Liver (tissue), 8 donors: ENCODE measurements at regions not wholly inside any gene's neighbourhood (a gene's known extent, or its start where the extent isn't known, plus 50 kb on each side); places are given as distances from the start of the nearest gene placed in this dataset.

Experiments
- DNase-seq: peaks from one replicate; pipeline ENCODE4 v3.0.0-alpha.2; 2017; ENCODE audit warnings: low spot score
- H3K27ac ChIP-seq, 2 donors: one replicate each; pipeline ENCODE4 v1.7.0; 2013; ENCODE audit warnings: inconsistent platforms in 2 of 2, low read length in 2 of 2, control low read depth in 1 of 2, low read depth in 1 of 2, mild to moderate bottlenecking in 1 of 2
- H3K27me3 ChIP-seq, 4 donors: one replicate each; pipeline versions ENCODE4 v1.6.1 to v1.7.0; 2013; ENCODE audit warnings: low read length in 3 of 4, inconsistent platforms in 1 of 4, mild to moderate bottlenecking in 1 of 4, moderate library complexity in 1 of 4; ENCODE audit not compliant: control insufficient read depth in 4 of 4, insufficient read depth in 4 of 4
- H3K36me3 ChIP-seq, 4 donors: one replicate each; pipeline versions ENCODE4 v1.6.1 to v1.7.0; 2013; ENCODE audit warnings: low read length in 3 of 4, mild to moderate bottlenecking in 3 of 4, low read depth in 1 of 4, moderate library complexity in 1 of 4; ENCODE audit not compliant: control insufficient read depth in 4 of 4, insufficient read depth in 3 of 4
- H3K4me1 ChIP-seq, 4 donors: one replicate each; pipeline versions ENCODE4 v1.6.1 to v1.7.0; 2013; ENCODE audit warnings: low read length in 3 of 4, mild to moderate bottlenecking in 3 of 4, moderate library complexity in 1 of 4; ENCODE audit not compliant: control insufficient read depth in 4 of 4, insufficient read depth in 4 of 4
- H3K4me3 ChIP-seq, 3 donors: one replicate each; pipeline versions ENCODE4 v1.6.1 to v1.7.0; 2013; ENCODE audit warnings: low read length in 3 of 3, control low read depth in 1 of 3, low read depth in 1 of 3, mild to moderate bottlenecking in 1 of 3
- H3K9ac ChIP-seq, 2 donors: one replicate each; pipeline ENCODE4 v1.7.0; 2013; ENCODE audit warnings: low read length in 2 of 2, mild to moderate bottlenecking in 2 of 2, moderate library complexity in 2 of 2, control low read depth in 1 of 2, low read depth in 1 of 2
- H3K9me3 ChIP-seq, 4 donors: one replicate each; pipeline versions ENCODE4 v1.6.1 to v1.7.0; 2013; ENCODE audit warnings: low read length in 3 of 4; ENCODE audit not compliant: control insufficient read depth in 4 of 4
- EGR1 ChIP-seq, 2 donors: IDR thresholded peaks; 2 replicates each; pipeline ENCODE4 v1.6.1; 2016 to 2018; ENCODE audit warnings: antibody characterized with exemption in 2 of 2, low read depth in 2 of 2
- FOXA1 ChIP-seq: IDR thresholded peaks from 2 replicates; pipeline ENCODE4 v1.6.1; 2016; ENCODE audit warnings: antibody characterized with exemption
- FOXA2 ChIP-seq: IDR thresholded peaks from 2 replicates; pipeline ENCODE4 v1.6.1; 2016; ENCODE audit warnings: antibody characterized with exemption
- GABPA ChIP-seq, 2 donors: IDR thresholded peaks in 1 of 2; conservative IDR thresholded peaks in 1 of 2; 2 replicates each; pipeline ENCODE4 v1.6.1; 2016; ENCODE audit warnings: antibody characterized with exemption in 2 of 2, mild to moderate bottlenecking in 1 of 2, moderate library complexity in 1 of 2
- HNF4A ChIP-seq, 2 donors: conservative IDR thresholded peaks; 2 replicates each; pipeline ENCODE4 v1.6.1; 2016; ENCODE audit warnings: antibody characterized with exemption in 2 of 2, mild to moderate bottlenecking in 2 of 2
- HNF4G ChIP-seq: IDR thresholded peaks from 2 replicates; pipeline ENCODE4 v1.6.1; 2016; ENCODE audit warnings: antibody characterized with exemption
- JUND ChIP-seq, 2 donors: IDR thresholded peaks; 2 replicates each; pipeline ENCODE4 v1.6.1; 2016; ENCODE audit warnings: antibody characterized with exemption in 2 of 2
- NR2F2 ChIP-seq: IDR thresholded peaks from 2 replicates; pipeline ENCODE4 v1.6.1; 2016; ENCODE audit warnings: antibody characterized with exemption
- RAD21 ChIP-seq, 2 donors: IDR thresholded peaks; 2 replicates each; pipeline ENCODE4 v1.6.1; 2016; ENCODE audit warnings: antibody characterized with exemption in 2 of 2, mild to moderate bottlenecking in 2 of 2
- RXRA ChIP-seq, 2 donors: IDR thresholded peaks; 2 replicates each; pipeline ENCODE4 v1.6.1; 2017 to 2018; ENCODE audit warnings: antibody characterized with exemption in 2 of 2, mild to moderate bottlenecking in 1 of 2
- SP1 ChIP-seq: IDR thresholded peaks from 2 replicates; pipeline ENCODE4 v1.6.1; 2018; ENCODE audit warnings: antibody characterized with exemption, mild to moderate bottlenecking
- TAF1 ChIP-seq: conservative IDR thresholded peaks from 2 replicates; pipeline ENCODE4 v1.6.1; 2016; ENCODE audit warnings: antibody characterized with exemption, mild to moderate bottlenecking
- YY1 ChIP-seq: IDR thresholded peaks from 2 replicates; pipeline ENCODE4 v1.6.1; 2016; ENCODE audit warnings: antibody characterized with exemption, mild to moderate bottlenecking
- WGBS: extraction: QIAGEN DNeasy Blood & Tissue Kit; methylation state at CpG from one replicate; pipeline ENCODE4 v1.1.7; 2013; 5-methylcytosine and 5-hydroxymethylcytosine counted together
- TF ChIP-seq, protein P1 (sequence below): IDR thresholded peaks from 2 replicates; pipeline ENCODE4 v1.6.1; 2016; ENCODE audit warnings: antibody characterized with exemption
- TF ChIP-seq, protein P2 (sequence below): IDR thresholded peaks from 2 replicates; pipeline ENCODE4 v1.6.1; 2016; ENCODE audit warnings: antibody characterized with exemption
- TF ChIP-seq, protein P3 (sequence below): IDR thresholded peaks from 2 replicates; pipeline ENCODE4 v1.6.1; 2016; ENCODE audit warnings: antibody characterized with exemption, mild to moderate bottlenecking
- TF ChIP-seq, protein P4 (sequence below): IDR thresholded peaks from 2 replicates; pipeline ENCODE4 v1.6.1; 2016; ENCODE audit warnings: antibody characterized with exemption
- TF ChIP-seq, protein P5 (sequence below): fragments of 150-350 bp; IDR thresholded peaks from 2 replicates; pipeline ENCODE4 v1.5.1; 2017; ENCODE audit warnings: improper control_type of control experiment, low read depth, low read length; ENCODE audit not compliant: missing input control
- donor health status: healthy.
- donor health status: healthy.
- donor health status: healthy.
- donor health status: healthy.
- donor health status: healthy.

DNA sequence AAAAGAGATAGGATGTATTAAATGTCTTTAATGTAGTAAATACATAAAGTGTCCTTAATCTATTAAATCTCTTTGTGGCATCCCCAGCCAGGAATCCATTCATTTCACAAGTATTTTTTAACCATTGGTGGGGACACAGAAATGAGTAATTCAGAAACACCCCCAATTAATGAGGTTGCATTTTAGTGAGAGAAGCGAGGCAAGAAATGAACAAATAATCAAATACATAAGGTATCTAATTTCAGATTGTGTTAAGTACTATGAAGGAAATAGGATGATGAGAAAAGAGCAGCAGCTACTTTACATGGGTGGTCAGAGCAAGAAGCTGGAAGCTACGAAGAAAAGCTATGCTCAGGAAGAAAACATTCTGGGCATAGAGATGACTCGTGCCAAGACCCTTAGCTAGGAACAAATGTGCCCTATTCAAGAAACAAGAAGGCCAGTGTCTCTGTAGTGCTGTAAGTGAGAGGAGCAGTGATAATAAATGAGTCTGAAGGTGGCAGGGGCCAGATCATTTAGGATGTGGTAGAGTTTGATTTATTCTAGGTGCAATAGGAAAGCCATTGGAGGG, 60.5 kb upstream of the IGF1 start:
- no peaks in the 10 kb centered on the region for H3K4me1 ChIP-seq
- no peaks in the 10 kb centered on the region for H3K9me3 ChIP-seq
- no peak overlapping the region for H3K4me3 ChIP-seq
- no peaks in the 10 kb centered on the region for H3K36me3 ChIP-seq
- no peak overlapping the region for H3K27ac ChIP-seq
- H3K27me3 ChIP-seq: no peaks in the 10 kb centered on the region
- TF ChIP-seq RXRA (IDR thresholded peaks at IDR 0.05) (no peak), JUND (IDR thresholded peaks at IDR 0.05) (no peak), YY1 (no peak), NR2F2 (no peak), HNF4A (conservative IDR thresholded peaks at IDR 0.05) (no peak), EGR1 (IDR thresholded peaks at IDR 0.05; ENCODE audit: low read depth in 2 of 2) (no peak), TAF1 (no peak), SP1 (no peak), HNF4G (no peak), FOXA1 (no peak), FOXA2 (no peak)
- TF ChIP-seq, protein P1, sequence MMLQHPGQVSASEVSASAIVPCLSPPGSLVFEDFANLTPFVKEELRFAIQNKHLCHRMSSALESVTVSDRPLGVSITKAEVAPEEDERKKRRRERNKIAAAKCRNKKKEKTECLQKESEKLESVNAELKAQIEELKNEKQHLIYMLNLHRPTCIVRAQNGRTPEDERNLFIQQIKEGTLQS: no peak
- TF ChIP-seq, protein P2, sequence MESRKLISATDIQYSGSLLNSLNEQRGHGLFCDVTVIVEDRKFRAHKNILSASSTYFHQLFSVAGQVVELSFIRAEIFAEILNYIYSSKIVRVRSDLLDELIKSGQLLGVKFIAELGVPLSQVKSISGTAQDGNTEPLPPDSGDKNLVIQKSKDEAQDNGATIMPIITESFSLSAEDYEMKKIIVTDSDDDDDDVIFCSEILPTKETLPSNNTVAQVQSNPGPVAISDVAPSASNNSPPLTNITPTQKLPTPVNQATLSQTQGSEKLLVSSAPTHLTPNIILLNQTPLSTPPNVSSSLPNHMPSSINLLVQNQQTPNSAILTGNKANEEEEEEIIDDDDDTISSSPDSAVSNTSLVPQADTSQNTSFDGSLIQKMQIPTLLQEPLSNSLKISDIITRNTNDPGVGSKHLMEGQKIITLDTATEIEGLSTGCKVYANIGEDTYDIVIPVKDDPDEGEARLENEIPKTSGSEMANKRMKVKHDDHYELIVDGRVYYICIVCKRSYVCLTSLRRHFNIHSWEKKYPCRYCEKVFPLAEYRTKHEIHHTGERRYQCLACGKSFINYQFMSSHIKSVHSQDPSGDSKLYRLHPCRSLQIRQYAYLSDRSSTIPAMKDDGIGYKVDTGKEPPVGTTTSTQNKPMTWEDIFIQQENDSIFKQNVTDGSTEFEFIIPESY: no peak
- TF ChIP-seq, protein P3, sequence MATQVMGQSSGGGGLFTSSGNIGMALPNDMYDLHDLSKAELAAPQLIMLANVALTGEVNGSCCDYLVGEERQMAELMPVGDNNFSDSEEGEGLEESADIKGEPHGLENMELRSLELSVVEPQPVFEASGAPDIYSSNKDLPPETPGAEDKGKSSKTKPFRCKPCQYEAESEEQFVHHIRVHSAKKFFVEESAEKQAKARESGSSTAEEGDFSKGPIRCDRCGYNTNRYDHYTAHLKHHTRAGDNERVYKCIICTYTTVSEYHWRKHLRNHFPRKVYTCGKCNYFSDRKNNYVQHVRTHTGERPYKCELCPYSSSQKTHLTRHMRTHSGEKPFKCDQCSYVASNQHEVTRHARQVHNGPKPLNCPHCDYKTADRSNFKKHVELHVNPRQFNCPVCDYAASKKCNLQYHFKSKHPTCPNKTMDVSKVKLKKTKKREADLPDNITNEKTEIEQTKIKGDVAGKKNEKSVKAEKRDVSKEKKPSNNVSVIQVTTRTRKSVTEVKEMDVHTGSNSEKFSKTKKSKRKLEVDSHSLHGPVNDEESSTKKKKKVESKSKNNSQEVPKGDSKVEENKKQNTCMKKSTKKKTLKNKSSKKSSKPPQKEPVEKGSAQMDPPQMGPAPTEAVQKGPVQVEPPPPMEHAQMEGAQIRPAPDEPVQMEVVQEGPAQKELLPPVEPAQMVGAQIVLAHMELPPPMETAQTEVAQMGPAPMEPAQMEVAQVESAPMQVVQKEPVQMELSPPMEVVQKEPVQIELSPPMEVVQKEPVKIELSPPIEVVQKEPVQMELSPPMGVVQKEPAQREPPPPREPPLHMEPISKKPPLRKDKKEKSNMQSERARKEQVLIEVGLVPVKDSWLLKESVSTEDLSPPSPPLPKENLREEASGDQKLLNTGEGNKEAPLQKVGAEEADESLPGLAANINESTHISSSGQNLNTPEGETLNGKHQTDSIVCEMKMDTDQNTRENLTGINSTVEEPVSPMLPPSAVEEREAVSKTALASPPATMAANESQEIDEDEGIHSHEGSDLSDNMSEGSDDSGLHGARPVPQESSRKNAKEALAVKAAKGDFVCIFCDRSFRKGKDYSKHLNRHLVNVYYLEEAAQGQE: no peak
- TF ChIP-seq, protein P4, sequence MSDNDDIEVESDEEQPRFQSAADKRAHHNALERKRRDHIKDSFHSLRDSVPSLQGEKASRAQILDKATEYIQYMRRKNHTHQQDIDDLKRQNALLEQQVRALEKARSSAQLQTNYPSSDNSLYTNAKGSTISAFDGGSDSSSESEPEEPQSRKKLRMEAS: no peak
- H3K9ac ChIP-seq: no peak overlapping the region
- WGBS: 87% methylated on average over 3 of the region's 3 CpGs
- no peak for DNase-seq

DNA sequence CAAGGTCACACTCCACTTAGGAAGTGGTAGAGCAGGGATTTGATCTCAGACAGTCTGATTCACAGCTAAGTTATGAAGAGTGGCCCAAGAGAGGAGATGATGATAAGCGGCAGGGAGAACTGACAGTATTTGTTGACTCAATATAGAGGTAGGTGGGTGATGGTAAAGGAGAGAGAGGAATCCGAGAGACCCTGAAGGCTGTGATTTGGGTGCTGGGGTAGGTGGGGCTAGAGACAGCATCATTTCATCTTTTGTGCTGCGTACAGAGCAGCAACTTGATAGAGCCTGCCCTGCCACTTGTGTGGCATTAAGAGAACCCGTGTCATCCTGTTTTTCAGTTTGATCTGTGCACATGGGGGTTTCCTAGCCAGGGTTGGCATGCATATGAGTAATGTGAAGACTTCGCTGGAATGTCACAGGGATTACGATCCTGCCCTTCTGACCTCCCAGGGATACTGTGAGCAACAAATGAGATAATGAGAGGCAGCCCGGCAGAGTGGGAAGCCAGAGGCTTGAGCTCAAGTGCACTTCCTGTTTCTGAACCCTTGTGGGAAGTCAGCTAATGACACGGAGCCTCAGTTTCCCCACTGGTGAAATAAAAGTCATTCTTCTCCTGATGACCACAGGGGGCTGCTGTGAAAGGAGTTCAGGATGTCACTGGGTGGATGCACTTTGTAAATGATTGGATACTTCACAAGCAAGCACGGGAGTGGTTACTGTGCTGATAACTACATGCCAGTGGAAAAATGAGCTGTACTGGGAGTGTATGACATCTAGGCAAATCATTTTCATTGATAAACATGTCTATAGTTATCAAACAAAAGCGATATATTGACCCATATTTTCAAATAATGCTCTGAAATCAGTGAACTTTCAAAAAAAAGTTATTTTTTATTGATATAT, 59.5 kb upstream of the IGF1 start:
- WGBS: 65% methylated on average over 10 of the region's 10 CpGs
- Histone ChIP-seq H3K9me3 (no peaks in the 10 kb centered on the region), H3K27me3 (no peaks in the 10 kb centered on the region), H3K36me3 (no peaks in the 10 kb centered on the region), H3K4me1 (no peaks in the 10 kb centered on the region), H3K4me3 (no peak overlapping the region), H3K9ac (no peak overlapping the region), H3K27ac (no peak overlapping the region)
- no peak for DNase-seq
- TF ChIP-seq FOXA1: no peak
- TF ChIP-seq, protein P5, sequence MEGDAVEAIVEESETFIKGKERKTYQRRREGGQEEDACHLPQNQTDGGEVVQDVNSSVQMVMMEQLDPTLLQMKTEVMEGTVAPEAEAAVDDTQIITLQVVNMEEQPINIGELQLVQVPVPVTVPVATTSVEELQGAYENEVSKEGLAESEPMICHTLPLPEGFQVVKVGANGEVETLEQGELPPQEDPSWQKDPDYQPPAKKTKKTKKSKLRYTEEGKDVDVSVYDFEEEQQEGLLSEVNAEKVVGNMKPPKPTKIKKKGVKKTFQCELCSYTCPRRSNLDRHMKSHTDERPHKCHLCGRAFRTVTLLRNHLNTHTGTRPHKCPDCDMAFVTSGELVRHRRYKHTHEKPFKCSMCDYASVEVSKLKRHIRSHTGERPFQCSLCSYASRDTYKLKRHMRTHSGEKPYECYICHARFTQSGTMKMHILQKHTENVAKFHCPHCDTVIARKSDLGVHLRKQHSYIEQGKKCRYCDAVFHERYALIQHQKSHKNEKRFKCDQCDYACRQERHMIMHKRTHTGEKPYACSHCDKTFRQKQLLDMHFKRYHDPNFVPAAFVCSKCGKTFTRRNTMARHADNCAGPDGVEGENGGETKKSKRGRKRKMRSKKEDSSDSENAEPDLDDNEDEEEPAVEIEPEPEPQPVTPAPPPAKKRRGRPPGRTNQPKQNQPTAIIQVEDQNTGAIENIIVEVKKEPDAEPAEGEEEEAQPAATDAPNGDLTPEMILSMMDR: no peak
- TF ChIP-seq, protein P4: no peak
- no peak for TF ChIP-seq GABPA (IDR thresholded peaks at IDR 0.05 in 1 of 2, conservative IDR thresholded peaks at IDR 0.05 in 1 of 2)
- TF ChIP-seq, protein P3: no peak
- TF ChIP-seq HNF4A (conservative IDR thresholded peaks at IDR 0.05): no peak
- TF ChIP-seq RAD21 (IDR thresholded peaks at IDR 0.05): no peak
- no peak for TF ChIP-seq FOXA2
- TF ChIP-seq YY1: no peak
- no peak for TF ChIP-seq NR2F2
